OCI-LY3 (cell line): ENCODE measurements at regions not wholly inside any gene's neighbourhood (a gene's known extent, or its start where the extent isn't known, plus 50 kb on each side); places are given as distances from the start of the nearest gene placed in this dataset.

Source experiments
- CTCF ChIP-seq: fragments of 200-600, 300-600 bp; sonication (generic); IDR thresholded peaks from 2 replicates; pipeline ENCODE4 v1.5.1; 2014; ENCODE audit warnings: antibody characterized with exemption, low read length, low read depth
- EZH2phosphoT487 ChIP-seq: fragments of 200-600 bp; shearing (Covaris generic); IDR thresholded peaks from 2 replicates; pipeline ENCODE4 v1.6.1; 2018; ENCODE audit warnings: antibody characterized with exemption, mixed run types, low read depth

GRCh38 chr18:29250259-29250658 lies 1073.3 kb upstream of the CDH2 start:
- TF ChIP-seq CTCF (no peak), EZH2phosphoT487 (no peak)
